Lung (tissue), 11 donors: ENCODE measurements at regions not wholly inside any gene's neighbourhood (a gene's known extent, or its start where the extent isn't known, plus 50 kb on each side); places are given as distances from the start of the nearest gene placed in this dataset.

Source experiments
- ATAC-seq: fragments of 200-7000 bp; cut with Tn5 transposase; one replicate; pipeline ENCODE4 v1.9.1; 2020; ENCODE audit warnings: moderate number of reproducible peaks; ENCODE audit not compliant: insufficient read depth, low FRiP score
- DNase-seq, 3 donors: peaks; one replicate each; pipeline ENCODE4 v3.0.0-alpha.2; 2013 to 2017
- H3K27ac ChIP-seq, 2 donors: one replicate each; pipeline ENCODE4 v1.5.1; 2013; ENCODE audit warnings: mild to moderate bottlenecking in 2 of 2, moderate library complexity in 2 of 2, control low read depth in 1 of 2, inconsistent platforms in 1 of 2, low read depth in 1 of 2, low read length in 1 of 2
- H3K27me3 ChIP-seq, 3 donors: one replicate each; pipeline ENCODE4 v1.5.1; 2013; ENCODE audit warnings: low read length in 2 of 3; ENCODE audit not compliant: control insufficient read depth in 3 of 3, insufficient read depth in 3 of 3
- H3K36me3 ChIP-seq, 4 donors: one replicate each; pipeline ENCODE4 v1.5.1; 2013; ENCODE audit warnings: low read length in 4 of 4, mild to moderate bottlenecking in 1 of 4, moderate library complexity in 1 of 4; ENCODE audit not compliant: control insufficient read depth in 4 of 4, insufficient read depth in 4 of 4
- H3K4me1 ChIP-seq, 5 donors: one replicate each; pipeline ENCODE4 v1.5.1; 2013; ENCODE audit warnings: low read length in 5 of 5, mild to moderate bottlenecking in 2 of 5, moderate library complexity in 1 of 5; ENCODE audit not compliant: control insufficient read depth in 5 of 5, insufficient read depth in 5 of 5
- H3K4me3 ChIP-seq: one replicate; pipeline ENCODE4 v1.5.1; 2013; ENCODE audit warnings: mild to moderate bottlenecking, control low read depth, moderate library complexity
- H3K9ac ChIP-seq, 2 donors: one replicate each; pipeline ENCODE4 v1.5.1; 2013; ENCODE audit warnings: low read length in 2 of 2, control low read depth in 1 of 2; ENCODE audit not compliant: insufficient read depth in 1 of 2
- H3K9me3 ChIP-seq, 4 donors: one replicate each; pipeline ENCODE4 v1.5.1; 2013; ENCODE audit warnings: low read length in 3 of 4, mild to moderate bottlenecking in 1 of 4, moderate library complexity in 1 of 4; ENCODE audit not compliant: control insufficient read depth in 4 of 4, insufficient read depth in 3 of 4
- CTCF ChIP-seq: IDR thresholded peaks from 2 replicates; pipeline ENCODE4 v1.5.1; 2012; ENCODE audit warnings: mild to moderate bottlenecking; ENCODE audit errors: control extremely low read depth, extremely low read depth
- WGBS, 2 donors: extraction: QIAGEN DNeasy Blood & Tissue Kit; methylation state at CpG; one replicate each; pipeline ENCODE4 v1.1.7; 2013; 5-methylcytosine and 5-hydroxymethylcytosine counted together
- donor health status: control.
- donor health status: control.
- donor health status: Bipolar disorder and iron deficiency.
- donor health status: healthy.
- donor health status: DM: yes; HTN: yes; CAD: no.

- no peak for DNase-seq
- Histone ChIP-seq H3K36me3 (no peaks in the 10 kb centered on the region), H3K9ac (no peak overlapping the region), H3K9me3 (no peaks in the 10 kb centered on the region), H3K4me3 (no peak overlapping the region), H3K27ac (no peak overlapping the region), H3K27me3 (no peaks in the 10 kb centered on the region), H3K4me1 (no peaks in the 10 kb centered on the region)
- no peak for TF ChIP-seq CTCF
- ATAC-seq: no peak
- 78 to 81% methylated on average over 14 of the region's 14 CpGs for WGBS, 2 donors
Measured at GRCh38 chr2:38202713-38203445, 126.9 kb upstream of the CYP1B1 start.

- Histone ChIP-seq H3K9ac (no peak overlapping the region), H3K4me3 (no peak overlapping the region), H3K27me3 (no peaks in the 10 kb centered on the region), H3K4me1 (no peaks in the 10 kb centered on the region), H3K27ac (no peak overlapping the region), H3K9me3 (no peaks in the 10 kb centered on the region), H3K36me3 (no peaks in the 10 kb centered on the region)
- no peak for DNase-seq
- TF ChIP-seq CTCF: no peak
- no peak for ATAC-seq
Measured at GRCh38 chr2:38201784-38202183, 125.8 kb upstream of the CYP1B1 start.

- ATAC-seq (no peak), DNase-seq (no peak)
- no peak overlapping the region for H3K4me3 ChIP-seq
- H3K9ac ChIP-seq: no peak overlapping the region
- no peaks in the 10 kb centered on the region for H3K9me3 ChIP-seq
- no peaks in the 10 kb centered on the region for H3K27me3 ChIP-seq
- no peak for TF ChIP-seq CTCF
- no peak overlapping the region for H3K27ac ChIP-seq
- no peaks in the 10 kb centered on the region for H3K4me1 ChIP-seq
- WGBS, 2 donors: 83 to 84% methylated on average over 3 of the region's 3 CpGs
- no peaks in the 10 kb centered on the region for H3K36me3 ChIP-seq
Measured at GRCh38 chr2:38200598-38200997, 124.6 kb upstream of the CYP1B1 start.

DNA sequence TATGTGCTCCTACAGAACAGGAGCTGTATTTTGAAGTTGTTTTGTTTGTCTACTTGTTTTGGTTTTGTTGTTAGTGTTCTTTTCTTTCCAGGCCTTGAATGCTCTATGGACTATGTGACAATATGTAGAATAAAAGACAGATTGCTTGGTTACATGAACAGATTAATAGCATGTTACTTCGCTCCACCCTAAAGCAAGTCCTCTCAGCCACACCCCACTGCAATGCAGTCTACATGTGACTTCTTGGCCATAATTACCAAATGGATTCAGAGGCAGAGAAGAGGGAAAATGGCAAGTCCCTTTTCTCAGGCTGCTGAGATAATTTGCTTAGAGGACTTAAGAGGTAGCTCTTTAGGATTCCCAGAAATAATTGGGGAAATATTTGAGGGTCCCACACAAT, 123.2 kb upstream of the CYP1B1 start:
- no peak overlapping the region for H3K27ac ChIP-seq
- no peaks in the 10 kb centered on the region for H3K27me3 ChIP-seq
- no peaks in the 10 kb centered on the region for H3K9me3 ChIP-seq
- ATAC-seq (no peak), DNase-seq (no peak)
- no peak overlapping the region for H3K9ac ChIP-seq
- H3K4me3 ChIP-seq: no peak overlapping the region
- no peaks in the 10 kb centered on the region for H3K4me1 ChIP-seq
- H3K36me3 ChIP-seq: no peaks in the 10 kb centered on the region
- 93 to 94% methylated on average over 1 of the region's 1 CpG for WGBS, 2 donors
- TF ChIP-seq CTCF: no peak
